Neural progenitor cell (in vitro differentiated cells): ENCODE measurements at regions not wholly inside any gene's neighbourhood (a gene's known extent, or its start where the extent isn't known, plus 50 kb on each side); places are given as distances from the start of the nearest gene placed in this dataset.

Experiments
- DNase-seq: peaks from one replicate; pipeline ENCODE4 v3.0.0-alpha.2; 2016; ENCODE audit warnings: low spot score
- H2AFZ ChIP-seq: fragments of 200-600 bp; sonication (generic); replicated peaks from 2 replicates; pipeline ENCODE4 v1.6.1; 2016; ENCODE audit warnings: antibody characterized with exemption
- H3F3A ChIP-seq: fragments of 200-600 bp; sonication (generic); 2 replicates; pipeline ENCODE4 v1.6.1; 2016; ENCODE audit warnings: antibody characterized with exemption, low read depth
- H3K27ac ChIP-seq: fragments of 200-600 bp; sonication (generic); 2 replicates; pipeline ENCODE4 v1.5.1; 2016; ENCODE audit warnings: mild to moderate bottlenecking
- H3K27me3 ChIP-seq: fragments of 200-600 bp; sonication (generic); 2 replicates; pipeline ENCODE4 v1.6.1; 2016; ENCODE audit warnings: mild to moderate bottlenecking, moderate library complexity
- H3K36me3 ChIP-seq: fragments of 200-600 bp; sonication (generic); 2 replicates; pipeline ENCODE4 v1.5.1; 2016
- H3K4me1 ChIP-seq: fragments of 200-600 bp; sonication (generic); 2 replicates; pipeline ENCODE4 v1.6.1; 2016; ENCODE audit warnings: mixed run types
- H3K4me2 ChIP-seq: fragments of 200-600 bp; sonication (generic); 2 replicates; pipeline ENCODE4 v1.6.1; 2016
- H3K4me3 ChIP-seq: fragments of 200-600 bp; sonication (generic); 2 replicates; pipeline ENCODE4 v1.5.1; 2016
- H3K79me2 ChIP-seq: fragments of 200-600 bp; sonication (generic); 2 replicates; pipeline ENCODE4 v1.6.1; 2016; ENCODE audit warnings: low read depth
- H3K9ac ChIP-seq: fragments of 200-600 bp; sonication (generic); 2 replicates; pipeline ENCODE4 v1.6.1; 2016
- H3K9me3 ChIP-seq: fragments of 200-600 bp; sonication (generic); 2 replicates; pipeline ENCODE4 v1.5.1; 2016; ENCODE audit warnings: low read depth
- H4K20me1 ChIP-seq: fragments of 200-600 bp; sonication (generic); 2 replicates; pipeline ENCODE4 v1.6.1; 2016; ENCODE audit warnings: low read depth
- H3K27ac Mint-ChIP-seq: 3 replicates; pipeline ENCODE4 v1.8.0; 2021; ENCODE audit warnings: mixed read lengths
- H3K27me3 Mint-ChIP-seq: 2 replicates; pipeline ENCODE4 v1.8.0; 2022; ENCODE audit warnings: low read depth, mild to moderate bottlenecking, inconsistent platforms, moderate library complexity, mixed read lengths; ENCODE audit not compliant: insufficient read depth
- H3K36me3 Mint-ChIP-seq: 3 replicates; pipeline ENCODE4 v1.8.0; 2021; ENCODE audit warnings: mixed read lengths
- H3K4me1 Mint-ChIP-seq: 3 replicates; pipeline ENCODE4 v1.8.0; 2021; ENCODE audit warnings: mixed read lengths
- H3K4me3 Mint-ChIP-seq: 3 replicates; pipeline ENCODE4 v1.8.0; 2021; ENCODE audit warnings: mild to moderate bottlenecking, moderate library complexity, mixed read lengths
- H3K9me3 Mint-ChIP-seq: 3 replicates; pipeline ENCODE4 v1.8.0; 2020; ENCODE audit warnings: mixed read lengths
- EZH2 ChIP-seq: fragments of 200-600 bp; sonication (generic); IDR thresholded peaks from 2 replicates; pipeline ENCODE4 v1.6.1; 2017; ENCODE audit warnings: antibody characterized with exemption, mild to moderate bottlenecking, moderate library complexity
- EZH2phosphoT487 ChIP-seq: fragments of 200-600 bp; sonication (generic); IDR thresholded peaks from 2 replicates; pipeline ENCODE4 v1.6.1; 2017; ENCODE audit warnings: antibody characterized with exemption
- TF ChIP-seq, protein P1 (sequence below): fragments of 200-600 bp; sonication (generic); IDR thresholded peaks from 2 replicates; pipeline ENCODE4 v1.5.1; 2017; ENCODE audit warnings: antibody characterized with exemption, mild to moderate bottlenecking

DNA sequence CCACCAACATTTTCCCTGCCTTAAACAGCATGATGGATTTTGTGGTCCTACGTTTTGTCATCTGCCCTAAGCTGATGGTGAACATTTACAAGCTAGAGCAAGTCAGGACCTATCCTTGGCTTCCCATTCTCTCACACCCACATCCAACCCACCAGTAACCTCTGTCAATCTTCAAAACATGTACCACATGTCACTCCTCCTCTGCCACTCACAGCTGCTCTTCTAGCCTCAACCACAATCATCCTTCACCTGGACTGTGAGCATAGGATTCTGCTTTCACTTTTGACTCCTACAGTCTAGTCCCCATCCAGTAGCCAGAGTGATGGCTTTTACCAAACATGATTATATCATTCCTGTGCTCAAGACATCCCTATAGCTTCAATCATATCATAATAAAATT is 279.8 kb upstream of the DLGAP1 start:
- Histone ChIP-seq H3K27me3 (no peaks in the 10 kb centered on the region), H3K4me3 (no peak overlapping the region), H3K27ac (no peak overlapping the region), H3K4me1 (no peaks in the 10 kb centered on the region), H3F3A (no peaks in the 10 kb centered on the region), H3K4me2 (no peak overlapping the region), H3K36me3 (no peaks in the 10 kb centered on the region), H3K9me3 (no peaks in the 10 kb centered on the region), H3K79me2 (no peaks in the 10 kb centered on the region), H4K20me1 (no peaks in the 10 kb centered on the region), H2AFZ (no peak overlapping the region), H3K9ac (no peak overlapping the region)
- H3K4me3 Mint-ChIP-seq: no peak overlapping the region
- no peaks in the 10 kb centered on the region for H3K36me3 Mint-ChIP-seq
- H3K9me3 Mint-ChIP-seq: no peaks in the 10 kb centered on the region
- no peaks in the 10 kb centered on the region for H3K27me3 Mint-ChIP-seq
- H3K4me1 Mint-ChIP-seq: peaks cover 2% of the 10 kb centered on the region
- DNase-seq: no peak
- no peak overlapping the region for H3K27ac Mint-ChIP-seq
- no peak for TF ChIP-seq EZH2phosphoT487
- TF ChIP-seq, protein P1, sequence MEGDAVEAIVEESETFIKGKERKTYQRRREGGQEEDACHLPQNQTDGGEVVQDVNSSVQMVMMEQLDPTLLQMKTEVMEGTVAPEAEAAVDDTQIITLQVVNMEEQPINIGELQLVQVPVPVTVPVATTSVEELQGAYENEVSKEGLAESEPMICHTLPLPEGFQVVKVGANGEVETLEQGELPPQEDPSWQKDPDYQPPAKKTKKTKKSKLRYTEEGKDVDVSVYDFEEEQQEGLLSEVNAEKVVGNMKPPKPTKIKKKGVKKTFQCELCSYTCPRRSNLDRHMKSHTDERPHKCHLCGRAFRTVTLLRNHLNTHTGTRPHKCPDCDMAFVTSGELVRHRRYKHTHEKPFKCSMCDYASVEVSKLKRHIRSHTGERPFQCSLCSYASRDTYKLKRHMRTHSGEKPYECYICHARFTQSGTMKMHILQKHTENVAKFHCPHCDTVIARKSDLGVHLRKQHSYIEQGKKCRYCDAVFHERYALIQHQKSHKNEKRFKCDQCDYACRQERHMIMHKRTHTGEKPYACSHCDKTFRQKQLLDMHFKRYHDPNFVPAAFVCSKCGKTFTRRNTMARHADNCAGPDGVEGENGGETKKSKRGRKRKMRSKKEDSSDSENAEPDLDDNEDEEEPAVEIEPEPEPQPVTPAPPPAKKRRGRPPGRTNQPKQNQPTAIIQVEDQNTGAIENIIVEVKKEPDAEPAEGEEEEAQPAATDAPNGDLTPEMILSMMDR: no peak
- TF ChIP-seq EZH2: no peak

DNA sequence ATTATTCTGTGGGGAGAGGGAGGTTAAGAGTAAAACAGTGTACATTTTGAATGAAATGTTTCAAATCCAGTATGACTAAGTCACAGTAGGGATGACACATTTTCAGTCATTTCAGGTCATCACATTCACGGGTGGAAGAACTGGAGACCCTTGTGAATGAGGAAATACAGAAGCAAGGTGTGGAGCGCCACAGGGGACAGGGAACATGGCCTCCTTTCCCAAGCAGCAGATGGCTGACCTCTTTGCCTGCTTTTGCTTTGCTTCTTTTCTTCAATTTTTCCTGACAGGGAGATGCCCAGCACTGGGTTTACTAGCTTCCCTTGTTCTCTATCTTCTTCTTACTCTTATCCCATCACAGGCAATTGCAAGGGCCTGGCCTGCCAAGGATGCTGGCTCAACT is 278.9 kb upstream of the DLGAP1 start:
- no peak overlapping the region for H2AFZ ChIP-seq
- no peaks in the 10 kb centered on the region for H3K79me2 ChIP-seq
- TF ChIP-seq EZH2: no peak
- no peak for TF ChIP-seq EZH2phosphoT487
- TF ChIP-seq, protein P1: no peak
- H3K27ac ChIP-seq: no peak overlapping the region
- H3K4me2 ChIP-seq: no peak overlapping the region
- H3K4me3 Mint-ChIP-seq: no peak overlapping the region
- H3K36me3 ChIP-seq: no peaks in the 10 kb centered on the region
- H3K4me1 ChIP-seq: no peaks in the 10 kb centered on the region
- DNase-seq: no peak
- H4K20me1 ChIP-seq: no peaks in the 10 kb centered on the region
- no peaks in the 10 kb centered on the region for H3K27me3 Mint-ChIP-seq
- no peaks in the 10 kb centered on the region for H3K9me3 Mint-ChIP-seq
- H3K9me3 ChIP-seq: no peaks in the 10 kb centered on the region
- no peak overlapping the region for H3K4me3 ChIP-seq
- H3K36me3 Mint-ChIP-seq: no peaks in the 10 kb centered on the region
- H3F3A ChIP-seq: no peaks in the 10 kb centered on the region
- H3K4me1 Mint-ChIP-seq: peaks cover 2% of the 10 kb centered on the region
- H3K27ac Mint-ChIP-seq: no peak overlapping the region
- no peak overlapping the region for H3K9ac ChIP-seq
- H3K27me3 ChIP-seq: no peaks in the 10 kb centered on the region

DNA sequence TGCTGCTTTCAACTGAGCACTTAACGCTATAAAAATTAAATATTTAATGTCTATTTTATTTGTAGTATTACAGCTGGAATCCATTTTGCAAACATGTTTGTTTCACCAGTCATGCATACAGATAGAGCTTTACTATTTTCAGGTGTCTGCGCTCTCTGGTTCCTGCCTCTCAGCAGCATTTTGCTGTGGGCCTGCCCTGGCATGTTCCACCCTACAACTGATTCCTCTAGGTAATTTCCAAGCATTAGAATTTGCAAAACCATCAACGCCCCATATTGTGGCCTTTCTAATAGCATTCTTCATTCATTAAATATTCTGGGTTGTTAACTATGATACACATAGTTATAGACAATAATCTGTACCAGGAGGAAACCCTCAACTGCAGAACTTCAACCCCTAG is 266.4 kb upstream of the DLGAP1 start:
- H3K9ac ChIP-seq: no peak overlapping the region
- no peaks in the 10 kb centered on the region for H3K79me2 ChIP-seq
- no peaks in the 10 kb centered on the region for H3K9me3 ChIP-seq
- H3K9me3 Mint-ChIP-seq: no peaks in the 10 kb centered on the region
- no peaks in the 10 kb centered on the region for H3K27me3 Mint-ChIP-seq
- no peaks in the 10 kb centered on the region for H3K36me3 Mint-ChIP-seq
- no peak overlapping the region for H3K4me2 ChIP-seq
- peak overlapping the region; percentile 46 for H2AFZ ChIP-seq
- H4K20me1 ChIP-seq: no peaks in the 10 kb centered on the region
- DNase-seq: no peak
- no peaks in the 10 kb centered on the region for H3K4me1 ChIP-seq
- peaks cover 12% of the 10 kb centered on the region for H3K4me1 Mint-ChIP-seq
- no peak overlapping the region for H3K27ac Mint-ChIP-seq
- H3K27ac ChIP-seq: no peak overlapping the region
- no peak for TF ChIP-seq EZH2
- no peak for TF ChIP-seq EZH2phosphoT487
- TF ChIP-seq, protein P1: no peak
- H3K4me3 ChIP-seq: no peak overlapping the region
- no peaks in the 10 kb centered on the region for H3K27me3 ChIP-seq
- H3K36me3 ChIP-seq: no peaks in the 10 kb centered on the region
- H3K4me3 Mint-ChIP-seq: no peak overlapping the region
- H3F3A ChIP-seq: no peaks in the 10 kb centered on the region
